IPS-18c (cell line): ENCODE measurements at regions not wholly inside any gene's neighbourhood (a gene's known extent, or its start where the extent isn't known, plus 50 kb on each side); places are given as distances from the start of the nearest gene placed in this dataset.

Experiments used
- H3K4me3 ChIP-seq: 2 replicates; pipeline ENCODE4 v1.7.0; 2013; ENCODE audit warnings: low read depth, mild to moderate bottlenecking, low read length, moderate library complexity; ENCODE audit not compliant: insufficient read depth
- H3K9me3 ChIP-seq: one replicate; pipeline ENCODE4 v1.6.1; 2013; ENCODE audit warnings: mild to moderate bottlenecking, low read length, moderate library complexity; ENCODE audit not compliant: control insufficient read depth, insufficient read depth

- H3K4me3 ChIP-seq, result no peak overlapping the region
- peaks cover 4% of the 10 kb centered on the region for H3K9me3 ChIP-seq
Observed at GRCh38 chr15:70192041-70192440, 94.3 kb upstream of the TLE3 start.

GRCh38 chr15:70190965-70191364, 93.2 kb upstream of the TLE3 start:
- Histone ChIP-seq H3K4me3 (no peak overlapping the region), H3K9me3 (peaks cover 4% of the 10 kb centered on the region)

GRCh38 chr15:70189826-70190695, 92.3 kb upstream of the TLE3 start:
- H3K4me3 ChIP-seq, result no peak overlapping the region

GRCh38 chr15:70188286-70188685, 90.6 kb upstream of the TLE3 start:
- H3K4me3 ChIP-seq, result no peak overlapping the region
- peaks cover 2% of the 10 kb centered on the region for H3K9me3 ChIP-seq

More at GRCh38 chr15:70189826-70190695, 92.3 kb upstream of the TLE3 start:
- peaks cover 4% of the 10 kb centered on the region for H3K9me3 ChIP-seq

- no peak overlapping the region for H3K4me3 ChIP-seq
- peaks cover 2% of the 10 kb centered on the region for H3K9me3 ChIP-seq
Observed at GRCh38 chr15:70187331-70187730, 89.6 kb upstream of the TLE3 start.

GRCh38 chr15:70186152-70186551, 88.4 kb upstream of the TLE3 start:
- Histone ChIP-seq H3K4me3 (no peak overlapping the region), H3K9me3 (peaks cover 2% of the 10 kb centered on the region)

- Histone ChIP-seq H3K4me3 (no peak overlapping the region), H3K9me3 (peaks cover 2% of the 10 kb centered on the region)
Observed at GRCh38 chr15:70185251-70185711, 87.6 kb upstream of the TLE3 start.

GRCh38 chr15:70182858-70183695, 85.4 kb upstream of the TLE3 start:
- no peak overlapping the region for H3K4me3 ChIP-seq
- no peaks in the 10 kb centered on the region for H3K9me3 ChIP-seq

GRCh38 chr15:70181626-70182255, 84.0 kb upstream of the TLE3 start:
- no peak overlapping the region for H3K4me3 ChIP-seq
- H3K9me3 ChIP-seq, result no peaks in the 10 kb centered on the region

GRCh38 chr15:70180186-70180875, 82.6 kb upstream of the TLE3 start:
- H3K9me3 ChIP-seq, result no peaks in the 10 kb centered on the region
- no peak overlapping the region for H3K4me3 ChIP-seq

GRCh38 chr15:70179309-70179892, 81.7 kb upstream of the TLE3 start:
- no peaks in the 10 kb centered on the region for H3K9me3 ChIP-seq

GRCh38 chr15:70178335-70179084, 80.8 kb upstream of the TLE3 start:
- H3K9me3 ChIP-seq, result no peaks in the 10 kb centered on the region

More at GRCh38 chr15:70179309-70179892, 81.7 kb upstream of the TLE3 start:
- no peak overlapping the region for H3K4me3 ChIP-seq

GRCh38 chr15:70172566-70173225, 75.0 kb upstream of the TLE3 start:
- peaks cover 4% of the 10 kb centered on the region for H3K9me3 ChIP-seq
- no peak overlapping the region for H3K4me3 ChIP-seq

More at GRCh38 chr15:70178335-70179084, 80.8 kb upstream of the TLE3 start:
- no peak overlapping the region for H3K4me3 ChIP-seq

- Histone ChIP-seq H3K9me3 (peaks cover 4% of the 10 kb centered on the region), H3K4me3 (no peak overlapping the region)
Observed at GRCh38 chr15:70172124-70172523, 74.4 kb upstream of the TLE3 start.

- Histone ChIP-seq H3K9me3 (peaks cover 4% of the 10 kb centered on the region), H3K4me3 (no peak overlapping the region)
Observed at GRCh38 chr15:70171256-70171886, 73.7 kb upstream of the TLE3 start.
